IPS DF 4.7 (cell line): ENCODE measurements at regions not wholly inside any gene's neighbourhood (a gene's known extent, or its start where the extent isn't known, plus 50 kb on each side); places are given as distances from the start of the nearest gene placed in this dataset.

ENCODE experiments used
- DNase-seq: peaks from one replicate; pipeline ENCODE4 v3.0.0-alpha.2; 2013; ENCODE audit warnings: low spot score; ENCODE audit errors: extremely low read depth

DNA sequence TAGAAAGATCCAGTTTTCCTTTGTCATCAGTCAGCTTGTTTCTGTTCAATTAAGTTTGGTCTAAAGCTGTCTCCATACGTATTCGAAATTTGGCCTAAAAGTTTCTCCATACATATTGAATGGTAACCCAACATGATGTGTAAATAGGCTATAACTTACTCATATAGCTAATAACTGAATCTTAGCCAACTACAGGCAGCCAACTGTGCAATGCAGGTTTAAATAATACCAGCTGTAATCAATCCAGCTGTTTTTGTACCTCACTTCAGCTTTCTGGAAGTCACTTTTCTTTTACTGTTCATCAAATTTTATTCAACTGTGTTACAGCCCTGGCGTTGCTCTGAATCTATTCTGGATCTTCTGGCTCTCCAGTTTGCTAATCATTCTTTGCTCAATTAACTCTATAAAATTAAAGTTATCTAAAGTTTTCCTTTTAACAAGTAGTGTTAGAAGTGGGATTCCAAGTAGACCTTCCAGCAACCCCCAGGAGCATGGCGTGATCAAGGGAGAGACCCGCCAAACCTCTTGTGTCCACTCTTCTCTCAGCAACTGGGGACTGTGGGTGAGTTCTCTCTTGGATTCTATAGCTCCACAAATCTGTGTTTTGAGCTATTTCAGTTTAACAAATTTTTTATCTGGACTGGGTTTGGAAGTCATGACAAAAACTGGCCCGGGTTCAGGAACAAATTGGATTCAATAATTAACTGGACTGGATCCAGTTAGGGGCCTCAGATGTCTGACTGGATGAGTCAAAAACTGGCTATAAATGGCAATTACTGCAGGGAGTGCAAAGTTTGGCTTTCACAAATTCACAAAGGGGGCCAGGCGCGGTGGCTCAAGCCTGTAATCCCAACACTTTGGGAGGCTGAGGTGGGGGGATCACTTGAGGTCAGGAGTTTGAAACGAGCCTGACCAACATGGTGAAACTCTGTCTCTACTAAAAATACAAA, 329.7 kb upstream of the ST6GAL2 start:
- no peak for DNase-seq

- DNase-seq: no peak
These were observed 332.2 kb upstream of the ST6GAL2 start for GRCh38 chr2:107218208-107218607.

DNA sequence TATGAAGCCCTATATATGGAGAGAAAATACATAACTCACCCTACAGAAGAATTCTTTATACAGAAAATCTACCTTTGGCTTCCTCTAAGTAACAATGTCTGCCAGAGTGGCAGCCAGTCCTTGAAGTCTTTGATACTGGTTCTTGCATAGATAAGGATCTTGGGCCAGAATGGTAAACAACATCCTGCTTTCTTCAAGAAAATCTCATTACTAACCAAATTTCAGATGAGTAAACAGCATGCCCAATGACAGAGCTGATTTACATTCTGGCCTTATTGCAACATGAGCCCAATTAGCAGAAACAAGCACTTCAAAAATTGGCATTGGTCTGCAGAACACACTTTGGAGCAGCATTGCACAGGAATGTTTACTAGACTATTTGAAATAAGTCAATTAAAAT, 336.5 kb upstream of the ST6GAL2 start:
- no peak for DNase-seq

- no peak for DNase-seq
These were observed 349.7 kb upstream of the ST6GAL2 start for GRCh38 chr2:107235491-107236254.

- no peak for DNase-seq
These were observed 356.8 kb upstream of the ST6GAL2 start for GRCh38 chr2:107242811-107243210.

DNA sequence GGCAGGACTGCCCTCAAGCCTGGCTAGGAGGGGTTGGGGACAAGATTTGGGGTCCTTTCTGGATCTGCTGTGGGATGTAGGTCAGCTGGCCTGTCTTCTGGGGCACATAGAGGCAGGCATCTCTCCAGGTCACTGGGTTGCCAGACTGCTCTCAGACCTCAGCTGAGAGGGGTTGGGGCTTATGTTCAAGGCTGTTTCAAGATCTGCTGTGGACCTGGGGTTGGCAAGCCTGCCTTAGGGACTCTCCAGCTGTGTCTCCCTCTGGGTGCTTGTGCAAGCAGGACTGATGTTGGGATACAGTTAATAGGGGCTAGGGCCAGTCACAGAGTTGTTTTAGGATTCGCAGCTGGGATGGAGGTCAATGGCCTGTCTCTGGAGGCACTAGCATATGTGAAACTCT, 363.0 kb upstream of the ST6GAL2 start:
- DNase-seq: no peak

DNA sequence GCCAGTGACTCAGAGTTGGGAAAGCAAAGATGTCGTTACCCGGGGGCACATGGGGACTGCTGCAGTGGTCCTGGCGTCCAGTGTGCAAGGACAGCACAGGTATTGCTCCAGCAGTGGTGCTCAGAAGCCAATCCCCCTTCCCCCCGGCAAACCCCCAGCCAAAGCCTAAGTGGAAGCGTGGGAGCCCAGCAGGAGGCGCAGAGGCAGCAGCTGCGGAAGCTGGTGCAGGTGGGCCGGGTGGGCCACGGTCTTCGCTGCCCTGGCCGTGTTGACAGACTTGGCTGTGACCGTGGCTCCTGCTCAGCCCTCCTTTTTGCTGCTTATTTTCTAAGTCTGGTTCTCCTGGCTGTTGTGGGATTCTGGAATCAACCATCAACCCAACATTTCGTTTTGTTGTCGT, 369.8 kb upstream of the ST6GAL2 start:
- no peak for DNase-seq

DNA sequence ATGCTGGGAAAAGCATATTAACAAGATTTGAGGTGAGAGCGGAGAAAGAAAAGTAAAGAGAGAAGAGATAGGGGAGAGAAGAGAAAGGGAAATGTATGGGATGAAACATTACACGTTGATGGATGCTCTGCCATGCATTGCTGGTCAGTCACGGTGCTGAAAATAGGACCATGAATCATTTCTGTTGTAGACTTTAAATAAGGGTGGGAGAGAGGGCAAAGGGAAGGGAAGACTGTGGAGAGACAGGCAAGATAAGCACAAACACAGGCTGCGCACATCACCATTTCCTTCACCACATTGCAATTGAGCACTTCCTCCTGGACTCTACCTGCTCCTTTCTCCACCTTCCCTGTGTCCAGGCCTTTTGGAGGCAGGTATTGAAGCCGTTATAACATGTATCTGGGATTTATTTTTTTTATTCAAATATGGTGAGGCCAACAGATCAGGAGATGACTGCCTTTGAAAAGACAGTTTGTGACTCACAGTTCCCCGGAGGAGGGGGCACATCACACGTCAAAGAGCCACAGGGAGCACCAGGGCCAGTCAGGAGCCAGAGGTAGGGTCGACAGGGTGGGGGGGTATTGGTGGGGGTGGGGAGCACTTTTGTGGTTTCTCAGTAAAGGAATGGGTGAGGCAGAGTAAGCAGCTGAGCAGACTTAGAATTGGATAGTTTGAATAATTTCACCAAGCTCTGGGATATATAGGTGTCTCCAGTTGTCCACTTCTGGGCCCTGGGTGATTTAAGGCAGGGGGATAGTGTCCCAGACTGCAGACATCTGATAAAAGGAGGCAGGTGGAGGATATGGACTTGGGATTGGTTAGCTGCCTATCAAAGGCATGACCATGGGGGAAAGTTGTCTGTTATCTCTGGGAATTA, 372.8 kb upstream of the ST6GAL2 start:
- DNase-seq: no peak

- no peak for DNase-seq
These were observed 373.6 kb upstream of the ST6GAL2 start for GRCh38 chr2:107259408-107260195.

DNA sequence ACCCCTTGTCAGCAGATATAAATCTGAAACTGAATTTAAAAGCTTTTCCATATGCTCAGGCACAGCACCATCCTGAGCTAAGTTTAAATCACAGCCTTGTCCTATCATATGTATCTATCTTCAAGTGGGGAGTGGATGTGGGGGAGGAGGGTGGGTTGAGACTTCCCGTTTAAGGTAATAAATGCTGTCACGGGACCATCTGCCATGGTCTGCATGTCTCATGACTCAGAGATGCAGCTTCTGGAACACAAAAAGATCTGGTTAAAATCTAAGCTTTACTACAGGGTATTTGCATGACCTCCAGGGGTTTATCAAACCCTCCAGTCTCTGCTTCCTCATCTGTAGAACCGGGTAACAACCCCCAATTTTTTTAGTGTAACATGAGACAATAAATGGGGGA, 377.7 kb upstream of the ST6GAL2 start:
- no peak for DNase-seq

GRCh38 chr2:107264184-107264583, 378.2 kb upstream of the ST6GAL2 start:
- DNase-seq: no peak

GRCh38 chr2:107266555-107266954, 380.6 kb upstream of the ST6GAL2 start:
- no peak for DNase-seq

DNA sequence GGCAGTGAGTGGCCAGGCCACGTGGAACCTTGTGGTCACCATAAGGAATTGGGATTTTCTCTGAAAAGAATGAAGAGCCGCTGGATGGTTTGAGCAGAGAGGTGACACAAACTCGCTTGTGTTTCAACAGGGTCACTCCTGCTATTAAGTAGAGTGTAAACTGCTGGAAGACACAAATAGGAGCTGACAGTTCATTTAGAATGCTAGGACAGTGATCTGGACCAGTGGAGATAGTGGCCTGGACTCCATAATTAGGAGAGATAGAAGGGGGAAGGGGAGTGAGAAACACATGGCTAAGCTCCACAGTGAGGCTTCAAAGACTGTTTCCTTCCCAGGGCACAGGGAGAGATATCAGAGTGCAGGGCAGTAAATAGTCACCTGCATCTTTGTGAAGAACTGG, 381.1 kb upstream of the ST6GAL2 start:
- DNase-seq: no peak

DNA sequence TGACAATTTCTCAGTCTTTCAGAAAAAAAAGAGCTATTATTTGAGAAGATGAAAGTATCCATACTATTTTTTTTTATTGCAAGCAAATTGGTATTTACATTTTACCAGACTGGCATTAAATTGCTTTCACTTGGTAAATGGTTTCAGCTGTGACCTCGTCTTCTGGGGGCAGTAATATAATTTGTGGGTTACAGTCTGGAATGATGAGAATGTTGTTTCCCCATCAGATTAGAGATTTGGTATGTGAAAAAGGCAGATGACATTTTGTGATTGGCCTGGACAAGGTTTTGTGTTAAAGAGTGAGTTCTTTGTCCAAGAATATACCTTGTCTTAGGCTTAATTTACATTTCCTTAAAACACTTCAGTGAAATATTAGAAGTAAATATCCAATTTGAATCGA, 390.1 kb upstream of the ST6GAL2 start:
- no peak for DNase-seq

GRCh38 chr2:107278672-107279071, 392.7 kb upstream of the ST6GAL2 start:
- DNase-seq: no peak

DNA sequence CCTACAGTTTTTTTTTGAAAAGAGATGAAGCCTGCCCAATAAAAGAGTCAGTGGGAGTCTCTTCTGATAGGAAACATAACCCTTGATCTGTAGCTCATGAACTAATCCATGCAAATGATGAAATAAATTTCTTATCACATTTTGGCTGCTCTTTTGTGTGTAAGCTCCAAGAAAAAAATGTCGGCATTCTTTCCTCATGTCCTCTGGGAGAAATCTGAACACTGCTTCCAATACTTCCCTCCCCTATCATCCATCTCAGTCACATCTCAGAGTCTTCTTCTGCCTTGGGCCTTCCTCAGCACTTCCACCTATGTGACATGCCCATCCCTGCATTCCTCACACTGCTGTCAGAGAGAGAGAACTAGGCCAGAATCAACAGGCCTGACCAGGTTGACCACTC, 395.7 kb upstream of the ST6GAL2 start:
- no peak for DNase-seq

- DNase-seq: no peak
These were observed 396.2 kb upstream of the ST6GAL2 start for GRCh38 chr2:107282135-107282534.

- DNase-seq: no peak
These were observed 399.8 kb upstream of the ST6GAL2 start for GRCh38 chr2:107285621-107286299.

DNA sequence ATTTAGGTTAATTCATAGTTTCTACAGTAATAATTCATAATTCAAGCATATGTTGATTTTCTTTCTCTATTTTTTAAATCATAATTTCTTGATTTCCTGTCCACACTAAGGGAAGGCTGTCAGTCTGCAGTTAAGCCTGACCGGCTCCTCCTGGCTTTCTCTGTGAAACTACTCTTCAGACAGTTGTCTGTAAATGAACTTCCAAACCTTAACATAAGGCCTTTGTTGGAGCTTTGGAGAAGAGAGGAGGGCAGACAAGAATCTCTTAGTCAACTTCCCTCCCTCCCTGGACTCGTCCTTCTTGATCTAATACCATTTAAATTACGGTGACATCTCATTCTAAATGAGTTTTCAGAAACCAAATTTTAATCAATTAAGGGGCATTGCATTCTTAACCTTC, 404.1 kb upstream of the ST6GAL2 start:
- DNase-seq: no peak

- DNase-seq: no peak
These were observed 418.0 kb upstream of the ST6GAL2 start for GRCh38 chr2:107303964-107304363.
